ENCODE measurements at regions not wholly inside any gene's neighbourhood (a gene's known extent, or its start where the extent isn't known, plus 50 kb on each side); places are given as distances from the start of the nearest gene placed in this dataset.

GRCh38 chr9:129340427-129341170, 162.5 kb upstream of the IER5L start:
- no peak overlapping the region for H3K4me3 ChIP-seq
- no peak for ATAC-seq
- intact Hi-C loops (cut with DNase I), result loop anchor here in 1 of 10 donors (10.0 kb wide), 1 partner anchor 264 kb away; no protein-coding TSS in a partner anchor
- no peaks in the 10 kb centered on the region for H3K36me3 ChIP-seq
- no peaks in the 10 kb centered on the region for H3K27me3 ChIP-seq
- peak in 1 of 5 donors; percentile 23 for DNase-seq
- H3K27ac ChIP-seq, result no peak overlapping the region
- no peak for TF ChIP-seq POLR2A (IDR thresholded peaks at IDR 0.05)
- TF ChIP-seq, protein P1, sequence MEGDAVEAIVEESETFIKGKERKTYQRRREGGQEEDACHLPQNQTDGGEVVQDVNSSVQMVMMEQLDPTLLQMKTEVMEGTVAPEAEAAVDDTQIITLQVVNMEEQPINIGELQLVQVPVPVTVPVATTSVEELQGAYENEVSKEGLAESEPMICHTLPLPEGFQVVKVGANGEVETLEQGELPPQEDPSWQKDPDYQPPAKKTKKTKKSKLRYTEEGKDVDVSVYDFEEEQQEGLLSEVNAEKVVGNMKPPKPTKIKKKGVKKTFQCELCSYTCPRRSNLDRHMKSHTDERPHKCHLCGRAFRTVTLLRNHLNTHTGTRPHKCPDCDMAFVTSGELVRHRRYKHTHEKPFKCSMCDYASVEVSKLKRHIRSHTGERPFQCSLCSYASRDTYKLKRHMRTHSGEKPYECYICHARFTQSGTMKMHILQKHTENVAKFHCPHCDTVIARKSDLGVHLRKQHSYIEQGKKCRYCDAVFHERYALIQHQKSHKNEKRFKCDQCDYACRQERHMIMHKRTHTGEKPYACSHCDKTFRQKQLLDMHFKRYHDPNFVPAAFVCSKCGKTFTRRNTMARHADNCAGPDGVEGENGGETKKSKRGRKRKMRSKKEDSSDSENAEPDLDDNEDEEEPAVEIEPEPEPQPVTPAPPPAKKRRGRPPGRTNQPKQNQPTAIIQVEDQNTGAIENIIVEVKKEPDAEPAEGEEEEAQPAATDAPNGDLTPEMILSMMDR (IDR thresholded peaks at IDR 0.05), result no peak
- peaks cover 0 to 78% (median 23%) of the 10 kb centered on the region in 12 donors for H3K4me1 ChIP-seq
- H3K9me3 ChIP-seq, result no peaks in the 10 kb centered on the region
- WGBS, 4 donors, result 58 to 74% (median 69%) methylated on average over 15 of the region's 15 CpGs

DNA sequence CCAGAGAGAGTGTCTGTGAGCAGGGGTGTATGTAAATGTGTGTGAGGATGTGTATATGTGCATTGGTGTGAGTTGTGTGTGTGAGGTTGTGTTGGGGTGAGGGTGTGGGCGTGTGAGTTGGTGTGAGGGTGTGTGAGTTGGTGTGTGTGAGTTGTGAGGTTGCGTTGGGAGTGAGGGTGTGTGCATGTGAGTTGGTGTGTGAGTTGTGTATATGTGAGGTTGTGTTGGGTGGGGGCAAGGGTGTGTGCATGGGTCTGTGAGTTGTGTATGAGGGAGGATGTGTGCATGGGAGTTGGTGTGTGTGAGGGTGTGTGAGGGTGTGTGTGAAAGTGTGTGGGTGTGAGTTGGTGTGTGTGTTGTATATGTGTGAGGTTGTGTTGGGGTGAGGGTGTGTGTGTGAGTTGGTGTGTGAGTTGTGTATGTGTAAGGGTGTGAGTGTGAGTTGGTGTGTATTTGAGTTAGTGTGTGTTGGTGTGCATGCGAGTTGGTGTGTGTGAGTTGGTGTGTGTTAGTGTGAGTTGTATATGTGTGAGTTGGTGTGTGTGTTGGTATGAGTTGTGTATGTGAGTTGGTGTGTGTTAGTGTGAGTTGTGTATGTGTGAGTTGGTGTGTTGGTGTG, 161.6 kb upstream of the IER5L start:
- Histone ChIP-seq H3K36me3 (no peaks in the 10 kb centered on the region), H3K4me3 (no peak overlapping the region), H3K9me3 (no peaks in the 10 kb centered on the region), H3K27ac (peak overlapping the region in 2 of 12 donors; percentile 29 to 38), H3K4me1 (peaks cover 4 to 79% (median 32%) of the 10 kb centered on the region in 12 donors), H3K27me3 (no peaks in the 10 kb centered on the region)
- WGBS, 4 donors, result 96 to 98% (median 97%) methylated on average over 3 of the region's 3 CpGs
- TF ChIP-seq, protein P1 (IDR thresholded peaks at IDR 0.05), result no peak
- intact Hi-C loops (cut with DNase I), result loop anchor here in 3 of 10 donors (5.0 to 10.0 kb wide), 3 partner anchors 68 to 265 kb away; no protein-coding TSS in a partner anchor
- ATAC-seq (no peak), DNase-seq (no peak)

DNA sequence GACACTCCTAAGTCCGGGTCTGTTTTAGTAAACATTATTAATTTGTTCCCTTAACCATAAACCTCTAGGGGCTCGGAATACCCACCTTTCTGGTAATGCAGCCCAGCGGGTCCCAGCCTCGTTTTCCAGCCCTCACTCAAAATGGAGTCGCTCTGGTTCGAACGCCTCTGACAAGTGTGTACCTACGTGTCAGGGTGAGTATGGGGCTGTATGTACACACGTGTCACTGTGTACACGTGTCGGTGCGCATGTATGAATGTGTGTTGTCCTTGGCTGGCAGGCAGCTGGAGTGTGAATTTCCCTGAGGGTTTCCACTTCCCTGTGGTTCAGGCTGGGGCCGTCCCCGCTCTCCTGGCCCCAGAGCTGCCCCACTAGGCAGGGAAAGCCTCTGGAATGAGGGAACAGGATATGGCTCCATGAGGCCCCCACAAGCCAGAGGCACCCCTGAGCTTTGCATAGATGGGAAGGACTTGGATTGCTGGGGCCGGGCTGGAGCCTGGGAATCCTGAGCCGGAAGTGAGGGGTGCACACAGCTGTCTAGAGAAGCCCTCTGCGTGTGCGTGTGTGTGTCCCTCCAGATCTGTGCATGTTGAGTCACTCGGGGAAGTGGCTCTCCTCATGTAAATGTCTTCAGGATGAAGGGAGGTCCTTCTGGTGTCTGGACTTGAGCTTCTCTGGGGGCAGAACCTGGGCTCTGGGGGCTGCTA, 160.8 kb upstream of the IER5L start:
- Histone ChIP-seq H3K36me3 (no peaks in the 10 kb centered on the region), H3K9me3 (no peaks in the 10 kb centered on the region), H3K4me1 (peaks cover 12 to 81% (median 40%) of the 10 kb centered on the region in 12 donors), H3K27ac (peak overlapping the region in 3 of 12 donors; percentile 29 to 38 (median 29)), H3K27me3 (no peaks in the 10 kb centered on the region), H3K4me3 (no peak overlapping the region)
- intact Hi-C loops (cut with DNase I), result loop anchor here in 2 of 10 donors (5.0 kb wide), 2 partner anchors 68 to 143 kb away; no protein-coding TSS in a partner anchor
- WGBS, 4 donors, result 65 to 79% (median 73%) methylated on average over 18 to 19 of the region's 19 CpGs
- DNase-seq (peak in 2 of 5 donors; percentile 43 to 50), ATAC-seq (no peak)
- TF ChIP-seq, protein P1 (IDR thresholded peaks at IDR 0.05), result no peak
- TF ChIP-seq POLR2A (IDR thresholded peaks at IDR 0.05), result no peak

Data from heart left ventricle (tissue), 16 donors.